Muscle layer of colon (tissue), 2 donors: ENCODE measurements at regions not wholly inside any gene's neighbourhood (a gene's known extent, or its start where the extent isn't known, plus 50 kb on each side); places are given as distances from the start of the nearest gene placed in this dataset.

Source experiments
- H3K27ac ChIP-seq: one replicate; pipeline ENCODE4 v1.7.0; 2013; ENCODE audit warnings: low read depth, mild to moderate bottlenecking, low read length, moderate library complexity
- H3K27me3 ChIP-seq, 2 donors: one replicate each; pipeline ENCODE4 v1.7.0; 2013; ENCODE audit warnings: low read length in 2 of 2, mild to moderate bottlenecking in 2 of 2; ENCODE audit not compliant: insufficient read depth in 2 of 2, control insufficient read depth in 1 of 2
- H3K36me3 ChIP-seq: one replicate; pipeline ENCODE4 v1.7.0; 2013; ENCODE audit warnings: mild to moderate bottlenecking, low read length; ENCODE audit not compliant: insufficient read depth
- H3K4me1 ChIP-seq: one replicate; pipeline ENCODE4 v1.7.0; 2013; ENCODE audit warnings: mild to moderate bottlenecking, low read length; ENCODE audit not compliant: insufficient read depth
- H3K4me3 ChIP-seq, 2 donors: one replicate each; pipeline ENCODE4 v1.7.0; 2013; ENCODE audit warnings: low read length in 2 of 2, low read depth in 1 of 2, mild to moderate bottlenecking in 1 of 2, moderate library complexity in 1 of 2
- H3K9ac ChIP-seq: one replicate; pipeline ENCODE4 v1.7.0; 2013; ENCODE audit warnings: low read length
- H3K9me3 ChIP-seq: one replicate; pipeline ENCODE4 v1.7.0; 2013; ENCODE audit warnings: mild to moderate bottlenecking, low read length
- donor health status: abdominal sarcoma.
- donor health status: Adenocarcinoma of cecum.

DNA sequence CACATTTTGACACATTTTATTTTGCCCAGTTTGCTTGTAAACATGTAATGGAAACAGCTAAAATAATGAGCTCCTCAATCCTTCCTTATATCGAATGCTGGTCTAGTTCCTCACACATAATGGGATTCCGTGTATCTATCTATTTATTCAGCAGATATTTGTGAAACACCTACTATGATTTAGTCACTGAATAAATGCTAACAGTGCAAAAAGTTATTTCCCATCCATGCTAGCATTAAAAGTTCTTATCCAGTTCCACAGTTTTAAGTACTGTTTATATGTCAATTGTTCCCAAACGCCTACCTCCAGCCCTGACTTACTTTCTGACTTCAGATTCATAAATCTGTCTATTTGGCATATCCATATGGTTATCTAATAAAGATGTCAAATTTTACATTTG, 1788.7 kb upstream of the FLRT2 start:
- Histone ChIP-seq H3K27me3 (no peaks in the 10 kb centered on the region), H3K4me3 (no peak overlapping the region), H3K27ac (no peak overlapping the region), H3K36me3 (no peaks in the 10 kb centered on the region), H3K4me1 (no peaks in the 10 kb centered on the region), H3K9me3 (no peaks in the 10 kb centered on the region), H3K9ac (no peak overlapping the region)

DNA sequence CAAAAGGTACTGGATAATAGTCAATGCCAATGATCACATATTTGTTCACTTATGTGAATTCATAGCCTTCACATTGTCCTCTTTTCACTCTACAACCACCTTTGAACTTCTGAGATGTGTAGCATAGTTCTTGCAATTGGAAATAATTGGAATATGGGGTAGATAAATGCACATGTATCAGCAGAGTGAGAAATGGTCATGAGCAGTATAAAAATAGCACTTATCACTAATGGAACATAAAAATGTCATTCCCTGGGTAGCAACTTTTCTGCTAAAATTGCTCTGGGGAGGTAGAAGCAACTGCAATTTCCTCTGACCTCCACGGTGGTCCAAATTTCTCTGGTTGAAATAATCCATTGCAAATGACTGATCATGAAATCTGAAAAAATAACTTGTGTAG, 1785.7 kb upstream of the FLRT2 start:
- H3K9me3 ChIP-seq: no peaks in the 10 kb centered on the region
- no peak overlapping the region for H3K9ac ChIP-seq
- H3K4me1 ChIP-seq: no peaks in the 10 kb centered on the region
- no peak overlapping the region for H3K4me3 ChIP-seq
- H3K36me3 ChIP-seq: no peaks in the 10 kb centered on the region
- no peaks in the 10 kb centered on the region for H3K27me3 ChIP-seq
- no peak overlapping the region for H3K27ac ChIP-seq

DNA sequence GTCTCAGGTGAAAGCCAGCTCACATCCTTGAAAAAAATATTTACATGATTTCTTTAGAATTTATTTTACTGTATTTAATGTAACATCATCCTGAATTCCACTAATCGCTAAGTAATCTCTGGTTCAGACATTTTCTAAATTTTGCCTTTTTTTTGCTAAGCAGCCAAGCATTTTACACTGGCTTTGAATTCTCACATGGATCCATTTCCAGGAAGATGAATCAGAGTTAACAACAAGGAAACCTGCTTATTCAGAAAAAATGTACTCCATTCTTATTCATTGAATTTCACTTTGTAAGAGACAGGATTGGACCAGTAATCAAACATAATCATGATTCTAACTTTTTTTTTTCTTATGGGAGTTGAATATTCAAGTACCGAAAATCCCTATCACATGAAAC, 1785.1 kb upstream of the FLRT2 start:
- no peak overlapping the region for H3K9ac ChIP-seq
- H3K36me3 ChIP-seq: no peaks in the 10 kb centered on the region
- H3K4me3 ChIP-seq: no peak overlapping the region
- no peaks in the 10 kb centered on the region for H3K9me3 ChIP-seq
- no peak overlapping the region for H3K27ac ChIP-seq
- no peaks in the 10 kb centered on the region for H3K27me3 ChIP-seq
- H3K4me1 ChIP-seq: no peaks in the 10 kb centered on the region

DNA sequence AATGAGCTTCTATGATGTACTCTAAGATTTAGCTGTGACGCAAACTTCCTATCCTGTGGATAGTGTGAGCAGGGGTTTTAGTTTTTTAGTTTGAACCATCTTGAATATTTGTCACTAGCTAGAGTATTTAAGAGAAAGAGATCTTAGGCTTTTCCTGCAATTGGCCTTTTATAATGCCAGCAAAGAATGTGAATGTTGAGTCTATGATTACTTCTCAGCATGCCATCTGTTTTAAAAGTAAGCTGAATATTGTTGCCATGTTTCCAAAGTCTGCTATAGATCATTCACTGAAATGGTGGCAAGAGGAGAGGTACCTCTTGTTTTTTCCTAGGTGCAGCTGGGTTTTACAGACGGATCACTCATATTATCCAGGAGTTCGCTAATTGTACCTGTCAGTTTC, 1783.6 kb upstream of the FLRT2 start:
- no peaks in the 10 kb centered on the region for H3K4me1 ChIP-seq

DNA sequence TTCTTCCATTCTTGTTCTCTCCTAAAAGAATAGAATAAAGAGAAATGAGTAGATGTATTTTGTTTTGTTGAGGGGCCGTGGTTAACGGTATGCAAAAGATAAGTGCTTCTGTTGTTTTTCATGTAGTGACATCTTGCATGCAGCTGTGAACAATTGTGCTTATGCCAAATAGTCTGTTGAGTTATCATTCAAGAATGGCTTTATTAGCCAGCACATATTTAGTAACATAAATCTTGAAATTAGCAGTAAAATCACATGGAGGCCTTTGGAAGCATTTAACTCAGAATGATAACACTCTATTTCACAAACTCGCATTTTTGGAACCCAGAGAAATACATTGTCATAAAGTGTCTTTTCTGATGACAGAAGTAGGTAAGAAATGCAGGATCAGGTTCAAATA, 1772.0 kb upstream of the FLRT2 start:
- H3K4me1 ChIP-seq: no peaks in the 10 kb centered on the region
- H3K27me3 ChIP-seq: no peaks in the 10 kb centered on the region
- H3K4me3 ChIP-seq: no peak overlapping the region
- H3K27ac ChIP-seq: no peak overlapping the region
- no peaks in the 10 kb centered on the region for H3K36me3 ChIP-seq
- no peaks in the 10 kb centered on the region for H3K9me3 ChIP-seq
- no peak overlapping the region for H3K9ac ChIP-seq

More for the DNA sequence above, 1783.6 kb upstream of the FLRT2 start:
- Histone ChIP-seq H3K9ac (no peak overlapping the region), H3K9me3 (no peaks in the 10 kb centered on the region), H3K36me3 (no peaks in the 10 kb centered on the region), H3K4me3 (no peak overlapping the region), H3K27ac (no peak overlapping the region), H3K27me3 (no peaks in the 10 kb centered on the region)

DNA sequence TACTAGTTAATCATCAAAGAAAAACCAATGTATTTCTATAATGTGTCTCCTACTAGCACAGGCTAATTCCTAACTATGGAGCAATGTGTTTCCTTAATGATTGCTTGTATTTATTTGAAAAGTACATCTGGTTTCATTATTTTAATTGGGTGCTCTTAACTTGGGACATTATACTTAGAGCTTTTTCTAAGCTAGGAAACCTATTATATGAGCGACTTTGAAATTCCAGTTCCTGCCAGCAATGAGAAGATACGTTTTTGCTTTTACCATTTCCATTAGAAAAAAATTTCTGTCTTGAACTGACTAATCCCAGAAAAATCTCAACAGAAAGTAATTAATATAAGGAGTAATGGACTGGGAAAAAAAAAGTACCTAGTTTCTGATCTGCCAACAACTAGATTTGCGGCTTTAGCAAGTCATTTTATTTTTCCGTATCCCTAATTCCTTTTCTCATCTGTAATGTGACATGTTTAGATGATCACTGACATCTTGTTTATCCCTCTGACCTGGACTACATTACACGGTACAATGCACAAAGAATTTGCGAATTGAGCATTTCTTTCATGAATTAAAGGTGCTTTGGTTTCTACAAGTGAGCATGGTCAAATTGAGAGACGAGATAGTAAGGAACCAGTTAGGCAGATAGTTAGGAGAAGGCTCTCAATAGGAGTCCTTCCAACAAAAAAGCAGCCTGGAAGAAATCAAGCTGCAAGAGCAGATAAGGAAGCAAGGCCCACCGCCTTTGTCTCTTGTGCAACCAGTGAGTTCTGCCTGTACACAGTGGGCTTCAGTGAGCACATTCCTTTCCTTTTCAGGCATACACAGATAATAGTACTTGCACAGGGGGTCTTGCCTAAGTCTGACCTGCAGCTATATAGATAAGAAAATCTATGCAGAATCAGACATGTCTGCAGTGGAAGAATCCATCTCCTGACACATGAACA, 1765.0 kb upstream of the FLRT2 start:
- Histone ChIP-seq H3K27ac (no peak overlapping the region), H3K36me3 (no peaks in the 10 kb centered on the region), H3K4me3 (no peak overlapping the region), H3K4me1 (no peaks in the 10 kb centered on the region), H3K9ac (no peak overlapping the region), H3K9me3 (no peaks in the 10 kb centered on the region), H3K27me3 (no peaks in the 10 kb centered on the region)

DNA sequence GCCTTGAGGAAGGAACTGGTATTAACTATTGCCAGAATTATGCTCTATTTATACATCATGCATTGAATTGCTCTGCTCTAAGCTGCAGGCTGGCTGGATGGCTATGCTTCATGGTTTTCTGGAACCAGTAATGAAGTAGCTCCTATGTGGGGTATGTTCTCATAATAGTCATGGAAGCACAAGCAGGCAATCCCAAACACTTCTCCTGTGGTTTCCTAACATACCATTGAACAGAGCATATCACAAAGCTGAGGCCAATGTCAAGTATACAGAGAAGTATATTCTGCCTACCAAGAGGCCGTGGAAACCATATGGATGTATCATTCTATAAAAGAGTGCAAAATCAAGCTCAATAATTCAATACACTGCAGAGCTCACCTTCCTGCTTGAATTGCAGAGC, 1752.4 kb upstream of the FLRT2 start:
- no peaks in the 10 kb centered on the region for H3K4me1 ChIP-seq
- H3K36me3 ChIP-seq: no peaks in the 10 kb centered on the region
- no peak overlapping the region for H3K9ac ChIP-seq
- H3K9me3 ChIP-seq: no peaks in the 10 kb centered on the region
- no peak overlapping the region for H3K27ac ChIP-seq
- no peaks in the 10 kb centered on the region for H3K27me3 ChIP-seq
- H3K4me3 ChIP-seq: no peak overlapping the region

DNA sequence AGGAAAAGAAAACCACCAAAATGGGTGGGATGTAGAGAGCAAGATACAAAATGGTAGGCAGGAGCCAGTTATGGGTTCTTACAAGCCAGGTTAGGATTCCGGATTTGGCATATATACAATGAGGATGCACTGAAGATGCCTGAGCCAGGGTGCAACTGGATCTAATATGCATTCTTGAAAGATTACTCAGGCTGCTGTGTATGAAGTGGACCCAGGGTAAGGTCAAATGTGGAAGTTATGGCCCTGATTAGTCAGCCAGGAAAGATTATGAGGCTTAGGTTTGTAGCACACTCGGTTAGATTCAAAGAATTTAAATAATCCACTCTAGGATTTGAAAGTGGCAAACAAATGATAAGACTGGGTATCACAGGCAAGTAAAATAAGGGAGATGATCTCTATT, 1750.7 kb upstream of the FLRT2 start:
- Histone ChIP-seq H3K27me3 (no peaks in the 10 kb centered on the region), H3K36me3 (no peaks in the 10 kb centered on the region), H3K4me3 (no peak overlapping the region), H3K9me3 (no peaks in the 10 kb centered on the region), H3K4me1 (no peaks in the 10 kb centered on the region), H3K27ac (no peak overlapping the region), H3K9ac (no peak overlapping the region)

DNA sequence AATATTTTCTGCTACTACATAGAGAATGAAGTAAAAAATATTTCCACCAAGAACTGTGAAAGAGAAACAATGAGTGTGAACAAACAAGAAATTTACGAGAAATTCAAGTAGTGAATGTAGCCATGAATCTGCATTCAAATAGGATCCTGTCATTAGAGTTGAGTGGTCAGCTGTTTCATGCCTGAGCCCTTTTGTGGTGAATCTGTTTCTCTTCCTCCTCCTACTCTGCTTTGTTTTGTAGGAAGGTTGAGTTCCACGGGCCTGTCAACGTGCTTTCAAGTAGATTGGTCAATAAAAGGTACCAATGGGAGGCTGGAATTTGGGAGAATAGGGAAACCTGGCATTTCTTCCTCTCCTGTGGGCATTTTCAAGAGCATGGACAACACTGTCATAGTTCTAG, 1749.6 kb upstream of the FLRT2 start:
- H3K4me1 ChIP-seq: no peaks in the 10 kb centered on the region
- no peak overlapping the region for H3K9ac ChIP-seq
- no peaks in the 10 kb centered on the region for H3K36me3 ChIP-seq
- H3K27me3 ChIP-seq: no peaks in the 10 kb centered on the region
- no peak overlapping the region for H3K27ac ChIP-seq
- no peaks in the 10 kb centered on the region for H3K9me3 ChIP-seq
- H3K4me3 ChIP-seq: no peak overlapping the region

DNA sequence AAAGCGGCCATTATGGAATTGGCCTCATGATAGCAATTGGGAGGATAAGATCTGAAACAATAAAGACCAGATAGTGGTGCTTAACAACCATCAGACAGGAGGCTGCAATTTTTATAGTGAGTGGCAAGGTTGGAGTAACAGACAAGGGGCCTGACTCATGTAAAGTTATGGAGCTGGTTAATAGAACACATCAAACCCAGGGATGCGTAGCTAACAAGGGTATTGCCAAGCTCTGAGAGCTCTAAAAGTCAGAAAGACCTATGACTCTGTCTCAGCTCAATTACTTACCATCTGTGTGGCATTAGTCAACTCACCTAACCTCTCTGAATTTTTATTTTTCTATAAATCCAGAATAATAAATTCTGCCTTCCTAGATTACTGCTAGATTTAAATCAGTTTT, 1731.5 kb upstream of the FLRT2 start:
- no peaks in the 10 kb centered on the region for H3K4me1 ChIP-seq
- no peak overlapping the region for H3K4me3 ChIP-seq
- H3K9ac ChIP-seq: no peak overlapping the region
- H3K27ac ChIP-seq: no peak overlapping the region
- H3K9me3 ChIP-seq: no peaks in the 10 kb centered on the region
- no peaks in the 10 kb centered on the region for H3K27me3 ChIP-seq
- H3K36me3 ChIP-seq: no peaks in the 10 kb centered on the region

DNA sequence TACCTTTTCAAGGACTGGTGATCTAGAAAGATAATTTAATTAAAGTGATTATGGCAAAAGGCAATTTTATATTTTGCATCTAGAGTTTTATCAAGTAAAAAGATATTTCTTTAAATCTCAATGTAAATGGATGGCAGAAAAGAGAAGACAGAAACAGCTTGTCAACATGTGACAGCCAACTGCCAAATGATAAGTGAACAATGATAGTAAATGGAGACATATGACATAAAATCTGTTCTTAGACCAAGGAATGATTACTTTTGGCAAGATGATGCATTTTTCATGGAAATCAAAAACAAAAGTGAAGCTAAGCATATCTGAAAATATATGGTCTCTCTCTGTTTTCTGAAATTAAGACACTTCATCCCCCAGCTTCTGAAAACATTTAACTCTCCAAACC, 1730.7 kb upstream of the FLRT2 start:
- no peaks in the 10 kb centered on the region for H3K4me1 ChIP-seq
- no peak overlapping the region for H3K4me3 ChIP-seq
- H3K27me3 ChIP-seq: no peaks in the 10 kb centered on the region
- H3K27ac ChIP-seq: no peak overlapping the region
- no peaks in the 10 kb centered on the region for H3K36me3 ChIP-seq
- no peak overlapping the region for H3K9ac ChIP-seq
- H3K9me3 ChIP-seq: no peaks in the 10 kb centered on the region

DNA sequence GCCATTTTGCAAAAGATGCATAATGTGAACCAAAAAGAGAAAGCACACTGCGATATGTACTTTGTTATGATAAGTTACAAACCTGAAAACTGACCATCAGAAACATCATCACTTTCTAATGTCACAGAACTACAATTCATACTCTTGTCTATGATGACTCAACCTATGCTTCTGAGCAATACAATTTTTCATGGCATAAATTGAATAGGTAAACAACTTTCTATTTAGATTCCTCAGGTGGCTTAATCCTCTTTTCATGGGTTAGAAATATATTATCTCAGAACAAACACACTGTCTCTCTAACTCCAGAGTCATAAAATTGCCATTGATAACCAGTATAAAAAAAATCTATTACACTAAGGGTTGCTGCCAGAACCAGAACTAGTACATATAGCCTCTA, 1715.0 kb upstream of the FLRT2 start:
- H3K27ac ChIP-seq: no peak overlapping the region
- H3K4me3 ChIP-seq: no peak overlapping the region
- H3K4me1 ChIP-seq: no peaks in the 10 kb centered on the region
- no peaks in the 10 kb centered on the region for H3K36me3 ChIP-seq
- no peaks in the 10 kb centered on the region for H3K9me3 ChIP-seq
- no peak overlapping the region for H3K9ac ChIP-seq
- H3K27me3 ChIP-seq: no peaks in the 10 kb centered on the region
